ENCODE measurements at regions not wholly inside any gene's neighbourhood (a gene's known extent, or its start where the extent isn't known, plus 50 kb on each side); places are given as distances from the start of the nearest gene placed in this dataset.

DNA sequence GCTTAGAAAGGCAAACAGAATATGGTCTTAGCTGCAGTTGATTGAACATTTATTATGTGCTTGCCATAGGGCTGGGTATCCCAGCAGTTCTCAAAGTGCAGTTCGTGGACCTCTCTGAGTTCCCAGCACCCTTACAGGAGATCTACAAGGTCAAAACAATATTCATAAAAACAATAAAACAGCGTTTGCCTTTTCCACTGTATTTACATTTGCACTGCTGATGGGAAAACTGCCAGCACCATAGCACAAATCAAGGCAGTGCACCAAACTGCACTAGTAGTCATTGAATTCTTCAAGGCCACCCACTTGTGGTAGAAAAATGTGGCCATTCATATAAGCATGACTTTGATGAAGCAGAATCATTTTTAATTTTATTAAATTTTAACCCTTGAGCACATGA is 128.1 kb downstream of the CCDC34 start:
- Histone ChIP-seq H3K27ac (no peak overlapping the region), H3K36me3 (no peaks in the 10 kb centered on the region), H3K9me3 (no peaks in the 10 kb centered on the region), H3K27me3 (ENCODE audit: low read depth) (no peaks in the 10 kb centered on the region), H3K4me3 (no peak overlapping the region), H3K4me1 (no peaks in the 10 kb centered on the region)
- ATAC-seq (no peak), DNase-seq (no peak)
- intact Hi-C loops (cut with DNase I): no loop called here
- TF ChIP-seq, protein P1, sequence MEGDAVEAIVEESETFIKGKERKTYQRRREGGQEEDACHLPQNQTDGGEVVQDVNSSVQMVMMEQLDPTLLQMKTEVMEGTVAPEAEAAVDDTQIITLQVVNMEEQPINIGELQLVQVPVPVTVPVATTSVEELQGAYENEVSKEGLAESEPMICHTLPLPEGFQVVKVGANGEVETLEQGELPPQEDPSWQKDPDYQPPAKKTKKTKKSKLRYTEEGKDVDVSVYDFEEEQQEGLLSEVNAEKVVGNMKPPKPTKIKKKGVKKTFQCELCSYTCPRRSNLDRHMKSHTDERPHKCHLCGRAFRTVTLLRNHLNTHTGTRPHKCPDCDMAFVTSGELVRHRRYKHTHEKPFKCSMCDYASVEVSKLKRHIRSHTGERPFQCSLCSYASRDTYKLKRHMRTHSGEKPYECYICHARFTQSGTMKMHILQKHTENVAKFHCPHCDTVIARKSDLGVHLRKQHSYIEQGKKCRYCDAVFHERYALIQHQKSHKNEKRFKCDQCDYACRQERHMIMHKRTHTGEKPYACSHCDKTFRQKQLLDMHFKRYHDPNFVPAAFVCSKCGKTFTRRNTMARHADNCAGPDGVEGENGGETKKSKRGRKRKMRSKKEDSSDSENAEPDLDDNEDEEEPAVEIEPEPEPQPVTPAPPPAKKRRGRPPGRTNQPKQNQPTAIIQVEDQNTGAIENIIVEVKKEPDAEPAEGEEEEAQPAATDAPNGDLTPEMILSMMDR (IDR thresholded peaks at IDR 0.05): no peak

- intact Hi-C loops (cut with DNase I): no loop called here
- DNase-seq (no peak), ATAC-seq (peak; percentile 21 to 29)
- Histone ChIP-seq H3K36me3 (no peaks in the 10 kb centered on the region), H3K27me3 (ENCODE audit: low read depth) (no peaks in the 10 kb centered on the region), H3K27ac (no peak overlapping the region), H3K4me1 (no peaks in the 10 kb centered on the region), H3K9me3 (no peaks in the 10 kb centered on the region), H3K4me3 (no peak overlapping the region)
- TF ChIP-seq, protein P1 (IDR thresholded peaks at IDR 0.05): no peak
Observed at GRCh38 chr11:27234043-27234668, 128.9 kb downstream of the CCDC34 start.

GRCh38 chr11:27233654-27234042 is 129.4 kb downstream of the CCDC34 start:
- DNase-seq (no peak), ATAC-seq (no peak)
- no peak overlapping the region for H3K4me3 ChIP-seq
- H3K27ac ChIP-seq: no peak overlapping the region
- no peaks in the 10 kb centered on the region for H3K9me3 ChIP-seq
- no peaks in the 10 kb centered on the region for H3K4me1 ChIP-seq
- TF ChIP-seq, protein P1 (IDR thresholded peaks at IDR 0.05): no peak
- no peaks in the 10 kb centered on the region for H3K27me3 ChIP-seq (ENCODE audit: low read depth)
- intact Hi-C loops (cut with DNase I): no loop called here
- H3K36me3 ChIP-seq: no peaks in the 10 kb centered on the region

DNA sequence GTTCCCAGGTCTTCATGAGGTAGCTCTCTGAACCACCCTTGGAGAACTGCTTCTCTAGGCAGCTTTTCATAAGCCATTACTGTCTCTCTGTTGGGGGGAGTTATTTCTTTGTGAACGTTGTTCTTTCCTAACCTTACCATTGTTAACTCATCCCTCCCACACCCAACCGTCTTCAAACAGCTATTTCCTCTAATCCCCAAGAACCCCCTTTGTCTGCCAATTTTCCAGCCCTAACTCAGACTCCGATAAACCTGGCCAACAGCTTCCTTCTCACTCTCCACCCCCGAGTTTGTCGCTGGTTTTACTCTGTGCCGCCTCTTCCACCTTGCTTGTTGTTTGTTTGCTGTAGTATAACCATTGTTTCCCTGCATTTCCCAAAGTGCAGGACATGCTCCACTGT is 131.5 kb downstream of the CCDC34 start:
- no peak overlapping the region for H3K4me3 ChIP-seq
- H3K4me1 ChIP-seq: no peaks in the 10 kb centered on the region
- no peak overlapping the region for H3K27ac ChIP-seq
- ATAC-seq (no peak), DNase-seq (no peak)
- no peaks in the 10 kb centered on the region for H3K36me3 ChIP-seq
- TF ChIP-seq, protein P1 (IDR thresholded peaks at IDR 0.05): no peak
- no peaks in the 10 kb centered on the region for H3K9me3 ChIP-seq
- H3K27me3 ChIP-seq (ENCODE audit: low read depth): no peaks in the 10 kb centered on the region
- intact Hi-C loops (cut with DNase I): no loop called here

- no peaks in the 10 kb centered on the region for H3K9me3 ChIP-seq
- no peak for ATAC-seq
- no peaks in the 10 kb centered on the region for H3K27me3 ChIP-seq (ENCODE audit: low read depth)
- intact Hi-C loops (cut with DNase I): no loop called here
- no peak for DNase-seq
- H3K36me3 ChIP-seq: no peaks in the 10 kb centered on the region
- TF ChIP-seq, protein P1 (IDR thresholded peaks at IDR 0.05): no peak
- no peaks in the 10 kb centered on the region for H3K4me1 ChIP-seq
- H3K27ac ChIP-seq: no peak overlapping the region
- no peak overlapping the region for H3K4me3 ChIP-seq
Observed at GRCh38 chr11:27230192-27230572, 132.8 kb downstream of the CCDC34 start.
